SK-N-SH (cell line): ENCODE measurements at regions not wholly inside any gene's neighbourhood (a gene's known extent, or its start where the extent isn't known, plus 50 kb on each side); places are given as distances from the start of the nearest gene placed in this dataset.

Experiments used
- CTCF ChIA-PET: fragments of 300-600, 350-600 bp; formaldehyde crosslinking; extraction: SDS; loops from one replicate; lab custom pipeline; 2021; lab: Yijun Ruan, JAX
- POLR2A ChIA-PET: fragments of 350-600 bp; sonication (Branson Sonifier 250); formaldehyde crosslinking; extraction: SDS; loops from one replicate; lab custom pipeline; 2020; ENCODE audit warnings: antibody characterized with exemption, inconsistent platforms; lab: Yijun Ruan, JAX
- DNase-seq: peaks from one replicate; pipeline ENCODE4 v3.0.0; 2012
- H2AFZ ChIP-seq: fragments of 200-600 bp; sonication (generic); 2 replicates; pipeline ENCODE4 v1.8.1; 2016; ENCODE audit warnings: antibody characterized with exemption, mild to moderate bottlenecking, low read depth
- H3F3A ChIP-seq: fragments of 200-600 bp; sonication (generic); replicated peaks from 2 replicates; pipeline ENCODE3; 2016; ENCODE audit warnings: antibody characterized with exemption, mild to moderate bottlenecking; ENCODE audit not compliant: insufficient read depth
- H3K27ac ChIP-seq, 2 experiments: fragments of 200-500 bp in 1 of 2; fragments of 200-600 bp in 1 of 2; sonication (Bioruptor generic) in 1 of 2; sonication (generic), shearing (Covaris generic) in 1 of 2; 2 replicates each; pipeline versions ENCODE4 v1.5.1 to v1.6.1; 2014 to 2016; ENCODE audit warnings: low read depth in 2 of 2, inconsistent platforms in 1 of 2, low read length in 1 of 2, mild to moderate bottlenecking in 1 of 2, mixed read lengths in 1 of 2
- H3K27me3 ChIP-seq: fragments of 200-600 bp; sonication (generic), shearing (Covaris generic); 2 replicates; pipeline ENCODE4 v1.6.1; 2016; ENCODE audit warnings: mixed run types; ENCODE audit not compliant: insufficient read depth
- H3K36me3 ChIP-seq, 2 experiments: fragments of 200-500 bp in 1 of 2; fragments of 200-600 bp in 1 of 2; sonication (Bioruptor generic) in 1 of 2; sonication (generic) in 1 of 2; replicated peaks in 1 of 2; 2 replicates each; pipeline versions ENCODE3 to v1.5.1; 2014 to 2016; ENCODE audit warnings: low read length in 1 of 2, mild to moderate bottlenecking in 1 of 2; ENCODE audit not compliant: insufficient read depth in 2 of 2, control insufficient read depth in 1 of 2
- H3K4me1 ChIP-seq, 2 experiments: fragments of 200-500 bp in 1 of 2; fragments of 200-600 bp in 1 of 2; sonication (Bioruptor generic) in 1 of 2; sonication (generic), shearing (Covaris generic) in 1 of 2; 2 replicates each; pipeline versions ENCODE4 v1.5.1 to v1.6.1; 2014 to 2016; ENCODE audit warnings: low read depth in 1 of 2, low read length in 1 of 2, mixed run types in 1 of 2; ENCODE audit not compliant: insufficient read depth in 2 of 2, control insufficient read depth in 1 of 2
- H3K4me2 ChIP-seq: fragments of 200-600 bp; sonication (generic), shearing (Covaris generic); 2 replicates; pipeline ENCODE4 v1.6.1; 2017; ENCODE audit warnings: mixed run types
- H3K4me3 ChIP-seq, 2 experiments: fragments of 200-500 bp in 1 of 2; fragments of 200-600 bp in 1 of 2; sonication (Bioruptor generic) in 1 of 2; sonication (generic), shearing (Covaris generic) in 1 of 2; 2 replicates each; pipeline versions ENCODE4 v1.5.1 to v1.8.1; 2014 to 2016; ENCODE audit warnings: low read depth in 2 of 2, inconsistent platforms in 1 of 2, low read length in 1 of 2, mild to moderate bottlenecking in 1 of 2, mixed read lengths in 1 of 2, moderate library complexity in 1 of 2
- H3K79me2 ChIP-seq: fragments of 200-600 bp; sonication (generic); 2 replicates; pipeline ENCODE4 v1.8.1; 2017; ENCODE audit warnings: mild to moderate bottlenecking; ENCODE audit not compliant: insufficient read depth
- H3K9ac ChIP-seq: fragments of 200-600 bp; sonication (generic); 2 replicates; pipeline ENCODE4 v1.6.1; 2017; ENCODE audit warnings: mixed run types
- H3K9me2 ChIP-seq: fragments of 200-600 bp; sonication (generic); 2 replicates; pipeline ENCODE4 v1.6.1; 2017; ENCODE audit warnings: mixed run types
- H3K9me3 ChIP-seq: fragments of 200-600 bp; sonication (generic); 2 replicates; pipeline ENCODE4 v1.6.1; 2017; ENCODE audit warnings: mixed run types, mild to moderate bottlenecking, moderate library complexity
- H4K20me1 ChIP-seq: fragments of 200-600 bp; sonication (generic); 2 replicates; pipeline ENCODE4 v1.6.1; 2017; ENCODE audit warnings: mild to moderate bottlenecking, mixed run types; ENCODE audit not compliant: insufficient read depth
- CHD2 ChIP-seq: fragments of 150-350 bp; IDR thresholded peaks from 2 replicates; pipeline ENCODE4 v1.6.1; 2018; ENCODE audit warnings: low read length; ENCODE audit not compliant: partially characterized antibody
- ELF1 ChIP-seq: IDR thresholded peaks from 2 replicates; pipeline ENCODE4 v1.4.0; 2012
- EP300 ChIP-seq, 2 experiments: IDR thresholded peaks; 2 replicates each; pipeline versions ENCODE4 v1.4.0 to v1.6.1; 2012; ENCODE audit warnings: borderline replicate concordance in 1 of 2, low read depth in 1 of 2, low read length in 1 of 2
- EZH2phosphoT487 ChIP-seq: fragments of 200-600 bp; sonication (generic); IDR thresholded peaks from 2 replicates; pipeline ENCODE4 v1.6.1; 2017; ENCODE audit warnings: low read depth, mixed run types, mild to moderate bottlenecking, antibody characterized with exemption, moderate library complexity, borderline replicate concordance
- GABPA ChIP-seq: IDR thresholded peaks from 2 replicates; pipeline ENCODE4 v1.4.0; 2012; ENCODE audit warnings: low read depth, mild to moderate bottlenecking
- GATA2 ChIP-seq: sonication (generic); formaldehyde crosslinking; IDR thresholded peaks from 2 replicates; pipeline ENCODE4 v1.5.0; 2020; ENCODE audit warnings: mild to moderate bottlenecking, missing genetic modification reagents
- IRF3 ChIP-seq: fragments of 150-350 bp; IDR thresholded peaks from 2 replicates; pipeline ENCODE4 v1.6.1; 2016; ENCODE audit warnings: mild to moderate bottlenecking, low read depth, low read length
- MXI1 ChIP-seq: IDR thresholded peaks from 2 replicates; pipeline ENCODE4 v1.6.1; 2012; ENCODE audit warnings: mild to moderate bottlenecking, low read depth, low read length, improper control_type of control experiment
- POLR2AphosphoS5 ChIP-seq: IDR thresholded peaks from 2 replicates; pipeline ENCODE4 v1.6.1; 2012; ENCODE audit warnings: low read depth, low read length
- RAD21 ChIP-seq: IDR thresholded peaks from 2 replicates; pipeline ENCODE4 v1.6.1; 2012; ENCODE audit warnings: mild to moderate bottlenecking, low read length
- RCOR1 ChIP-seq: fragments of 150-350 bp; IDR thresholded peaks from 2 replicates; pipeline ENCODE4 v1.6.1; 2017; ENCODE audit warnings: antibody characterized with exemption, low read length
- TAF1 ChIP-seq: IDR thresholded peaks from 2 replicates; pipeline ENCODE4 v1.6.1; 2012; ENCODE audit warnings: low read depth, mild to moderate bottlenecking, low read length, moderate library complexity, borderline replicate concordance
- TCF12 ChIP-seq: IDR thresholded peaks from 2 replicates; pipeline ENCODE4 v1.4.0; 2012
- TEAD4 ChIP-seq: IDR thresholded peaks from 2 replicates; pipeline ENCODE4 v1.4.0; 2012; ENCODE audit warnings: mild to moderate bottlenecking, borderline replicate concordance; ENCODE audit not compliant: insufficient read depth
- WGBS: methylation state at CpG from one replicate; pipeline ENCODE4 v1.1.6; 2017; ENCODE audit warnings: low lambda C conversion rate; 5-methylcytosine and 5-hydroxymethylcytosine counted together
- TF ChIP-seq, protein P1 (sequence below): IDR thresholded peaks from 2 replicates; pipeline ENCODE4; 2012
- TF ChIP-seq, protein P2 (sequence below): IDR thresholded peaks from 2 replicates; pipeline ENCODE4 v1.4.0; 2012; ENCODE audit warnings: low read depth, borderline replicate concordance

DNA sequence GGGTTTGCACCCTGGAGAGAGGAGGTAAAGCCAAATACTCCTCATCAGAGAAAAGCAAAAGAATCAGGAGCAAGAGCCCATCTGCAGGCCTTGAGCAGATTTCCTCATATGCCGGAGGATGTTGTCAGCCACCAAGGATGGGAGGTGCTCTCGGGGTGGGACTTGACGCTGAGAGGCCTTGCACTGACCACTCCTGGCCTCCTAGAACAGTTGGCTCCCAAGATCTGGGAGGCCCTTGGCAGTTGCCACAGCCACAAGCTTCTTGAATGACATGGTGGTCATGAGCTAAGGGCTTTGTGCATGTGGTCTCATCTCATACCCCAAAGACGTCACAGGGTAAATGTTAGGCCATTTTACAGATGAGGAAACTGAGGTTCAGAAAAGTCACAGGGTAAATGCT, 75.2 kb upstream of the PMEPA1 start:
- Histone ChIP-seq H3K4me1 (peaks cover 0 to 9% of the 10 kb centered on the region in 2 experiments; a peak in 1 of 4 replicates), H3K27ac (no peak overlapping the region), H3K9ac (no peak overlapping the region), H3F3A (no peaks in the 10 kb centered on the region), H4K20me1 (no peaks in the 10 kb centered on the region), H2AFZ (no peak overlapping the region), H3K4me3 (no peak overlapping the region), H3K36me3 (no peaks in the 10 kb centered on the region), H3K27me3 (no peaks in the 10 kb centered on the region), H3K79me2 (no peaks in the 10 kb centered on the region), H3K4me2 (no peak overlapping the region), H3K9me2 (no peaks in the 10 kb centered on the region), H3K9me3 (no peaks in the 10 kb centered on the region)
- ChIA-PET POLR2A (no interaction called here), CTCF (no interaction called here)
- no peak for DNase-seq
- WGBS = 84% methylated on average over 3 of the region's 4 CpGs
- TF ChIP-seq CHD2 = no peak
- no peak for TF ChIP-seq GATA2 (CRISPR knock-in tag)
- TF ChIP-seq RAD21 = no peak
- TF ChIP-seq TAF1 = no peak
- TF ChIP-seq EP300 (IDR thresholded peaks at IDR 0.05; ENCODE audit: borderline replicate concordance in 1 of 2, low read depth in 1 of 2, low read length in 1 of 2) = no peak
- no peak for TF ChIP-seq TEAD4
- TF ChIP-seq RCOR1 = no peak
- TF ChIP-seq ELF1 = no peak
- TF ChIP-seq IRF3 = no peak
- no peak for TF ChIP-seq EZH2phosphoT487
- no peak for TF ChIP-seq TCF12
- TF ChIP-seq, protein P1, sequence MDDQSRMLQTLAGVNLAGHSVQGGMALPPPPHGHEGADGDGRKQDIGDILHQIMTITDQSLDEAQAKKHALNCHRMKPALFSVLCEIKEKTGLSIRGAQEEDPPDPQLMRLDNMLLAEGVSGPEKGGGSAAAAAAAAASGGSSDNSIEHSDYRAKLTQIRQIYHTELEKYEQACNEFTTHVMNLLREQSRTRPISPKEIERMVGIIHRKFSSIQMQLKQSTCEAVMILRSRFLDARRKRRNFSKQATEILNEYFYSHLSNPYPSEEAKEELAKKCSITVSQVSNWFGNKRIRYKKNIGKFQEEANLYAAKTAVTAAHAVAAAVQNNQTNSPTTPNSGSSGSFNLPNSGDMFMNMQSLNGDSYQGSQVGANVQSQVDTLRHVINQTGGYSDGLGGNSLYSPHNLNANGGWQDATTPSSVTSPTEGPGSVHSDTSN = no peak
- TF ChIP-seq, protein P2, sequence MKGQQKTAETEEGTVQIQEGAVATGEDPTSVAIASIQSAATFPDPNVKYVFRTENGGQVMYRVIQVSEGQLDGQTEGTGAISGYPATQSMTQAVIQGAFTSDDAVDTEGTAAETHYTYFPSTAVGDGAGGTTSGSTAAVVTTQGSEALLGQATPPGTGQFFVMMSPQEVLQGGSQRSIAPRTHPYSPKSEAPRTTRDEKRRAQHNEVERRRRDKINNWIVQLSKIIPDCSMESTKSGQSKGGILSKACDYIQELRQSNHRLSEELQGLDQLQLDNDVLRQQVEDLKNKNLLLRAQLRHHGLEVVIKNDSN = no peak
- TF ChIP-seq MXI1 = no peak

DNA sequence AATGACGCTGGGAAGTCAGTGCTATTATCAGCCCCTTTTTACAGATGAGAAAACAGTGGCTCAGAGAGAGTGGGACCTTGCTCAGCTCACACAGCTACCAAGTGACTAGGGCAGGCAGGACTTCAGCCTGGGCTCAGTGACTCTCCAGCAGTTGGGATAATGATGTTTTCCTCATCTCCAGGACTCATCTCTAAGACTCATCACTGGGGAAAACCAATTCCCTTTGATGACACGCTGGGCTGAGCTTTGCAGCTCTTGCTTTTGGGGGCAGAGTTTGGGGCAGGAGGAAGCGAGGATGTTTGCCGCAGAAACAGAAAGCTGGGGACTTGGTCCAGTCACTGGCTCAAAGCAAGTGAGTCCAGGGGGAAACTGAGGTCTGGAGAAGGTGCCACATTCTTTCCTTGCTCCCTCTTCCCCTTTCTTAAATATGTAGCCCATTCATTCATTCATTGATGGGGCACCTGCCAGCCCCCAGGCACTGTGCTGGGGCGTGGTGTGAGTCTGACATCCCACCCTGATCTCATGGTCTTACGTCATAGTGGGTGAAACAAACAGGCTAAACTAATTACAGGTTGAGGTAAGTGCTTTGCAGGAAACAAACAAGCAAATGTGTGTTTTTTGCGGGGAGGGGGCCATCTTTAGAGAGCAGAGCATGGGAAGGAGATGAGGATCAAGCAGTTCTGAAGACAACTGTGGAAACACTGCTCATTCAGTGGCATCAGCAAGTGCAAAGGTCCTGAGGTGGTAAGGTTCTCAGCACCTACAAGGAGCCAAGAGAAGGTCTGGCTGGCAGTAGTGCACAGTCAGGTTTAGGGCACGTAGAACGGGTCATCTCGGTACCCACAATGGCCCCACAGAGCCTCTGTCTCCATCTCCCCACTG, 74.4 kb upstream of the PMEPA1 start:
- ChIA-PET CTCF (no interaction called here), POLR2A (no interaction called here)
- TF ChIP-seq, protein P2 = no peak
- no peak for TF ChIP-seq EP300 (IDR thresholded peaks at IDR 0.05; ENCODE audit: borderline replicate concordance in 1 of 2, low read depth in 1 of 2, low read length in 1 of 2)
- TF ChIP-seq POLR2AphosphoS5 = no peak
- TF ChIP-seq GABPA = no peak
- TF ChIP-seq ELF1 = no peak
- Histone ChIP-seq H3K9me3 (no peaks in the 10 kb centered on the region), H3K9me2 (no peaks in the 10 kb centered on the region), H3K36me3 (no peaks in the 10 kb centered on the region), H3K79me2 (no peaks in the 10 kb centered on the region), H3K4me2 (no peak overlapping the region), H3K27ac (no peak overlapping the region), H4K20me1 (no peaks in the 10 kb centered on the region), H3K4me1 (peaks cover 0 to 9% of the 10 kb centered on the region in 2 experiments; a peak in 1 of 4 replicates), H3K4me3 (no peak overlapping the region), H2AFZ (no peak overlapping the region), H3K9ac (no peak overlapping the region), H3F3A (no peaks in the 10 kb centered on the region), H3K27me3 (no peaks in the 10 kb centered on the region)
- 63% methylated on average over 7 of the region's 10 CpGs for WGBS
- no peak for DNase-seq
